GM10248 (cell line): ENCODE measurements at regions not wholly inside any gene's neighbourhood (a gene's known extent, or its start where the extent isn't known, plus 50 kb on each side); places are given as distances from the start of the nearest gene placed in this dataset.

ENCODE experiments used
- CTCF ChIA-PET: fragments of 300-600 bp; sonication (Branson Sonifier 250); formaldehyde crosslinking; extraction: SDS; loops from one replicate; lab custom pipeline; 2021; ENCODE audit warnings: antibody characterized with exemption; lab: Yijun Ruan, JAX
- POLR2A ChIA-PET: fragments of 350-650 bp; sonication (Branson Sonifier 250); formaldehyde crosslinking; extraction: SDS; loops from one replicate; lab custom pipeline; 2020; ENCODE audit warnings: antibody characterized with exemption; lab: Yijun Ruan, JAX
- DNase-seq: peaks from one replicate; pipeline ENCODE4 v3.0.0; 2012; ENCODE audit errors: extremely low spot score
- CTCF ChIP-seq: IDR thresholded peaks from 2 replicates; pipeline ENCODE4 v1.5.1; 2012; ENCODE audit warnings: mild to moderate bottlenecking, low read depth; ENCODE audit errors: extremely low read depth, missing control alignments, control extremely low read depth

- ChIA-PET CTCF (interaction anchor here (1.0 to 1.5 kb wide), 2 partner anchors 11 to 13 kb away, joined by 3 read pairs; no protein-coding TSS in a partner anchor), POLR2A (no interaction called here)
- TF ChIP-seq CTCF, result no peak
- no peak for DNase-seq
Measured at GRCh38 chr6:144661116-144661806, 376.1 kb downstream of the UTRN start.

- CTCF ChIA-PET, result no interaction called here
- TF ChIP-seq CTCF, result no peak
Measured at GRCh38 chr6:144662812-144663365, 377.8 kb downstream of the UTRN start.

GRCh38 chr6:144664281-144664680 lies 379.1 kb downstream of the UTRN start:
- POLR2A ChIA-PET, result no interaction called here
- no peak for DNase-seq
- CTCF ChIA-PET, result no interaction called here
- TF ChIP-seq CTCF, result no peak

More at GRCh38 chr6:144662812-144663365, 377.8 kb downstream of the UTRN start:
- POLR2A ChIA-PET, result no interaction called here
- DNase-seq, result no peak

GRCh38 chr6:144664947-144665346 lies 379.8 kb downstream of the UTRN start:
- no peak for TF ChIP-seq CTCF
- CTCF ChIA-PET, result no interaction called here
- DNase-seq, result no peak
- POLR2A ChIA-PET, result no interaction called here

- ChIA-PET POLR2A (no interaction called here), CTCF (no interaction called here)
- TF ChIP-seq CTCF, result no peak
- no peak for DNase-seq
Measured at GRCh38 chr6:144665932-144666450, 380.9 kb downstream of the UTRN start.

GRCh38 chr6:144666781-144667180 lies 381.6 kb downstream of the UTRN start:
- TF ChIP-seq CTCF, result no peak
- DNase-seq, result no peak
- ChIA-PET CTCF (no interaction called here), POLR2A (no interaction called here)
